ENCODE measurements at regions not wholly inside any gene's neighbourhood (a gene's known extent, or its start where the extent isn't known, plus 50 kb on each side); places are given as distances from the start of the nearest gene placed in this dataset.
"Not testable (repeated sequence)": the region's sequence is repeated elsewhere in the genome, so short reads cannot be mapped to it uniquely, and the experiment has no call there.

DNA sequence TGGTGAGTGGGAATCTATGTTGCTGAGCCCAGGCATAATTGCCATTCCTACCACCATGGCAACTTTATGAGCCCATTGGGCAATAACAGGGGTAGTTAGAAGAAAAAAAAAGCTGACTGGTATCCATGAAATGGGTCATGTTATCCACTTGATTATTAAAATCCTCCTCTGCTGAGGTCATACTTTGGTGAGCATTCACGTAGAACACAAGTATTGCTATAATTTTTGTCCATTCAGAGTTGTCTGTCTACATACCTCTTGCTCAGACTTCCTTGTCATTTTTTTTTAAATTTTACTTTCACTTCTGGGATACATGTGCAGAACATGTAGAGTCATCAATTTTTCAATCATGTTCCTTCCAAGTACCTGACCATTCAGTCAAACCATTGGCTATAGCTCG, 780.8 kb upstream of the ARRDC3 start:
- DNase-seq (ENCODE audit: low read depth) = no peak

DNA sequence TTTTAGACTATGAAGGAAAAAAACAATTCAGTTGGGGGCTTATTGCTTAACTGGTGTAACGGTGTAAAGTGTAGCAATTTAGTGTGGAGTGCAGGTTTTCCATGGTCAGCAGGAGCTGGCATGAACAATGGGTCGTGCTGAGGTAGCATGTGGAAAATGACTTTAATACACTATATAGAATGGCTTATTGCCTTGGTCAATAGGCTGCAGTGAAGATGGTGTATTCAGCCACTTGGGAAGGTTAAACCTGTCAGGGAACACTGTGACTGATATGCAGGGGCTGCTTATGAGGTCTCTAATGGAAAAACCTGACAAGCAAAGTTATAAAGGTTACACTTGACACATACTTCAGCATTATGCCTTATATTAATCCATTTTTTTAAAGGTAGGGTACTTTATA, 764.7 kb upstream of the ARRDC3 start:
- no peak for DNase-seq (ENCODE audit: low read depth)

DNA sequence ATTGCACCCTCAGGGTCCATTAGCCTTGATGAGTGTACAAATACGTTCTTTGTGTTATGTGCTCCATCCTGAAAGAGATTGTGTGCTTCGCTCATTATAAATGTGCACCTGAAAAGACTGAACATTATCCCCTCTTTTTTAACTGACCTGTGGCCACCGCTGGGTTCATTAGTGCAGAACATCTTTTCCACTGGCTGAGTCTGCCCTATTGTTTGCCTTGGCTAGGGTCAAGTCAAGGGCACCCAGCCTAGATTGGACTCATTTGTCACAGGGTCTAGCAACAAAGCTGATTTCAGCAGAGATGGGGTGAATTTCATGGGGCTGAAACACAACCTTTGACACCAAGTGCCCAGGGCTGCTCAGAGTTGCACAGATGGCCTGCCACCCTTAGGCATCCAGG, 764.1 kb upstream of the ARRDC3 start:
- no peak for DNase-seq (ENCODE audit: low read depth)

DNA sequence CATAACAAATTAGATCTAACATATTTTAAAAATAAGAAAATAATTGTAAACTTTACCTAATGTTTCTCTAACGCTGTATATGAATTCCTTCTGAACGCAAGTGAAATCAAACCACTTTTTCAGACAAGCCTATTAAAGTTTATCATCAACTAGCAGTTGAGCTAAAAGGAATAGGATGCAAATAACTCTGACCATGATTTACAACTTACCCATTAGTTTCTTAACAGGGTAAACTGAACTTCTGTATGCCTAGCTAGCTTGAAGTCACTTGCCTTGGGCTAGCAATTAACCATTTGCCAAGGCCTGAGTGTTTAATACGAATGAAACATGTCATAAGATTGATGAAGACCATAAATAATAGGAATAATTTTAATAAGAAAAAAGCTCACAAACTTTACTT, 762.7 kb upstream of the ARRDC3 start:
- no peak for DNase-seq (ENCODE audit: low read depth)

DNA sequence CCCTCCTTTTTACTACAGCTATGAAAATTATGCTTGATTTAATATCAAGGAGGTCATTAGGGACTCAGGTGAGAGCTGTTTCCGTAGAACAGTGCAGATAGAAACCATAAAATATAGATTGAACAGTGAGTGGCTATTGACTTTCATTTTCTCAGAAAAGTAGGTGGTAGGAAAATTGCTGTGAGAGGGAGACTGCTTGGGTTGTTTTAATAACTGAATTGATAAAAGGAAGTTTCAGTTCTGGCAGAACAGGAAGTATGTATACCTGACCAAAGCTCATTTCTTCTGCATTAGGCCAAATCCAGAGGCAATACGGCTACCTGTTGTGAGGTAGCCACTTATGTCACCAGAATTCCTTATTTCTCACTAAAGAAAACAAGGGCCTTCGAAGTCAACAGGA, 761.7 kb upstream of the ARRDC3 start:
- no peak for DNase-seq (ENCODE audit: low read depth)

DNA sequence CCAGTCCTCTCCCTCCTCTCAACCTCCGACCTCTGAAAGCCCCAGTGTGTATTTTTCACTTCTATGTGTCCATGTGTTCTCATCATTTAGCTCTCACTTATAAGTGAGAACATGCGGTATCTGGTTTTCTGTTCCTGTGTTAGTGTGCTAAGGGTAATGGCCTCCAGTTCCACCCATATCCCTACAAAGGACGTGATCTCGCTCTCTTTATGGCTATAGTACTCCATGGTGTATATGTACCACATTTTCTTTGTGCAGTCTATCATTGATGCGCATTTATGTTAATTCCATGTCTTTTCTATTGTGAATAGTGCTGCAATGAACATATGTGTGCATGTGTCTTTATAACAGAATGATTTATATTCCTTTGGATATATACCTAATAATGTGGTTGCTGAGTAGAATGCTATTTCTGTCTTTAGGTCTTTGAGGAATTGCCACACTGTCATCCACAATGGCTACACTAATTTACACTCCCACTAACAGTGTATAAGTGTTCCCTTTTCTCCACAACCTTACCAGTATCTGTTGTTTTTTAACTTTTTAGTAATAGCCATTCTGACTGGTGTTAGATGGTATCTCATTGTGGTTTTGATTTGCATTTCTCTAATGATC, 749.3 kb upstream of the ARRDC3 start:
- DNase-seq (ENCODE audit: low read depth) = not testable (repeated sequence)

DNA sequence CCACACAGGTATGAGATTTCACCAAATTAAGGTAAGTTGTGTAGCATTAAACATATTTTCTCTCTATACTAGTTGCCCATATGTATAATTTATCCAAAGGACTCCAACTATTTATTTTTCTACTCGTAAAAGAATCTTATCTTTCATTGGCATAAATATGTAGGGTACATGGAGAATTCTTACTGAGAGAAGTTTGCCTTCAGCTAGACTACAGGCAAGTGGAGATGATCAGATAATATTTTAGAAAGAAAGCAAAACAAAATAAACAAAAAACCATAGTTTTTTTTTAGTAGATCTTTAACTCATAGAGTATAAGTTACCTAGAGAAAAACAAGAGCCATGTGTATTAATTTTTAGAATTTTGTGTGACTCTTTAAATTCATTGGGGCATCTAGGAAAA, 743.1 kb upstream of the ARRDC3 start:
- no peak for DNase-seq (ENCODE audit: low read depth)

DNA sequence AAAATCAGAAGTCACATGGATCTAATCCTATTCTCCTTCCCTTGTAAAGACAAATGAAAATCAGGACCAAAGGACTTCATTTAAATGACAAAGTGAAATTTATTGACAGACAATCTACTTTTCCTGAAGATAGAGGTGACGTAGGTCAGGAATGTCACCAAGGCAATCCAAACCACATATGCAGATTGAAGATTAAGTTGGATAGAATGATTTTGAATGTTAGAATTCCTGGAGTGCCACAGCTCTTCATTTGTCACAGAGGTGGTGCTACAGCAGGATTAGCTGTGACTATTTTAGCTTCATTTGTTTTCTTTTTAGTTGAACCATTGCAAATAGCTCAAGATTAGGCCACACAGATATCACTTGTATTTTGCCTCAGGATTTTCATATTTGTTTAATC, 736.0 kb upstream of the ARRDC3 start:
- DNase-seq (ENCODE audit: low read depth) = no peak

DNA sequence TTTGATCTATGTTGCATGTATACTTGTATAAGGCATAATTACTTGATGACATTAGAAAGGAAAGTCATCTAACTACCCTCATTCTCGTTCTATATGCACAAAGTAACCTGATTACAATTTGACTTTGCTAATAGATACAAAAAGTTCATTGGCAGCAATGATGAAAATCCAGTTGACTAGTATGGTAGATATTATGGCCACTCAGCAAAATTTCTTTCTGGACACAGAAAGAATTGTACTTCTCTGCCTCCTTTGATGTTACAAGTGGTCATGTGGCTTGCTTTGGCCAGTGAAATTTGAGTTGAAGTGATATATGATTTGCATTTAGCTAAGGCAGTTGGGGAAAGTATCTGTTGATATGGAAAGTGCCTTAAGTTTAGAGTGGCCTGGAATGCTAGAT, 723.7 kb upstream of the ARRDC3 start:
- DNase-seq (ENCODE audit: low read depth) = no peak

DNA sequence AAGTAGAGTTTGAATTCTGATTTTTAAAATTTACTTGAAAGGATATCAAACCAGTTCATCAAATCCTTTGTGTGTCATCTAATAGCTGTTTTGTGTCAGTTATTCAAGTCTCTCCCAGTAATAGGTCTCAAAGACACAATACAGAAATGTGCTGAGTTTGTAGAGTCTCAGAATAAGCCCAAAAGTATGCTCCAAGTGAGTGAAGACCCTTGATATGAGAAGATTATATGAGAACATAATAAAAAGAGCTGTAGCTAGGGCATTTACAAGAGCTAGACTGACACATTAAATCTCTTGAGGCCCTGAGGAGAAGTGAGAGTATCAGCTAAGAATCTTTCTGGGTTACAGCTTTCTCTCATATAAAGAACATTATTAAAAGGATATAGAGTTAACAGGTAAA, 721.0 kb upstream of the ARRDC3 start:
- no peak for DNase-seq (ENCODE audit: low read depth)

DNA sequence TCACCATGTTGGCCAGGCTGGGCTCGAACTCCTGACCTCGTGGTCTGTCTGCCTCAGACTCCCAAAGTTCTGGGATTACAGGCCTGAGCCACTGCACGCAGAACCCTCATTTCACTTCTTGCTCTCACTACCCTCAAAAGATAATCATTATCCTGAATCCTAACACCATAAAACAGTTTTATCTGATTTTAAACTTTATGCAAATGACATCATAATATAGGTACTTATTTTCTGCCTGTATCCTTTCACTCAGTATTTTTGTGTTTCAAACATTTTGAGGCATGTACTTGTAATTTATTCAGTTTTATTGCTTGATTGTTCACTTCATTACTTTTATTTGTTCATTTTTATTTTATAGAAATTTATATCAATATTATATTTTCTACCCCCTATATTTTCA, 719.2 kb upstream of the ARRDC3 start:
- no peak for DNase-seq (ENCODE audit: low read depth)

DNA sequence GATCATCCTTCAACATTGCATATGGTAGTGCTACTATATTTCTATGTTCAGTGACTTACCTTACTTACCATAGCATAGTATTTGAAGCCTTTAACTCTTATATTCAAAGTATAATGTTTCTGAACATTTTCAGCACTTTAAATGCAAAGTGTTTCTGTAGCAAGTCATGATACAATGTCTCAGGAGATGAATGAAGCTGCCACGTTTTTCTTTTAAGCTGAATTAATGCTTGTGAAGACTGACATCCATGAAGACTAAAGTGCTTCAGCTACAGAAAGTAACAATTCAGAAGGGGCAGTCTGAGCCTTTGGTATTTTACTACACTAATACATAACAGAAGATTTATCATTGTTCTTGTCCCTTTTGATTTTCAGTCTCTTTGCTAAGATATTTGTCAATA, 709.1 kb upstream of the ARRDC3 start:
- DNase-seq (ENCODE audit: low read depth) = no peak

DNA sequence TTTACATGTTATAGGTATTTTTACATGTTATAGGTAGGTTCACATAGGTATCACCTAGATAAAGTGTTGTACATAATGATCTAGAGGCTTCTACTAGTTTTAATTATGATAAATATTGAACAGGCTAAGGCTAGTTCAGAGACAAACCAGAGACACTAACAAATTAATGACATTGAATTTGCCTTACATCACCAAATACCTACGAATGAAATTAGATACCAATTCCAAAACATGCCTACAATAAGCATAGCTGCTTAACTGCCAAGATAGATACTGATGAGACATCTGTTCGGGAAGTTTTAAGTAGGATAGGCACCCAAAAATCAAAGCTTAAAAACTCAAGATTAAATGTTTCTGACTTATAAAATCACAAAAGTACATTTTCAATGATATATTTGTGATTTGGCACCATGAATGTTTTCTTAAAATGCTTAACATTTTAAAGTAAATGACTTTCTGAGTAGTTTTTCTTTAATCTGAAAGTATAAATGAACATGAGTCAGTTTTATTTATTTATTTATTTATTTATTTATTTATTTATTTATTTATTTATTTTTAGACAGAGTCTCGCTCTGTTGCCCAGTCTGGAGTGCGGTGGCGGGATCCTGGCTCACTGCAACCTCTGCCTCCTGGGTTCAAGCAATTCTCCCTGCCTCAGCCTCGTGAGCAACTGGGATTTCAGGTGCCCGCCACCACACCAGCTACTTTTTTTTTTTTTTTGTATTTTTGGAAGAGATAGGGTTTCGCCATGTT, 703.1 kb upstream of the ARRDC3 start:
- DNase-seq (ENCODE audit: low read depth) = no peak

DNA sequence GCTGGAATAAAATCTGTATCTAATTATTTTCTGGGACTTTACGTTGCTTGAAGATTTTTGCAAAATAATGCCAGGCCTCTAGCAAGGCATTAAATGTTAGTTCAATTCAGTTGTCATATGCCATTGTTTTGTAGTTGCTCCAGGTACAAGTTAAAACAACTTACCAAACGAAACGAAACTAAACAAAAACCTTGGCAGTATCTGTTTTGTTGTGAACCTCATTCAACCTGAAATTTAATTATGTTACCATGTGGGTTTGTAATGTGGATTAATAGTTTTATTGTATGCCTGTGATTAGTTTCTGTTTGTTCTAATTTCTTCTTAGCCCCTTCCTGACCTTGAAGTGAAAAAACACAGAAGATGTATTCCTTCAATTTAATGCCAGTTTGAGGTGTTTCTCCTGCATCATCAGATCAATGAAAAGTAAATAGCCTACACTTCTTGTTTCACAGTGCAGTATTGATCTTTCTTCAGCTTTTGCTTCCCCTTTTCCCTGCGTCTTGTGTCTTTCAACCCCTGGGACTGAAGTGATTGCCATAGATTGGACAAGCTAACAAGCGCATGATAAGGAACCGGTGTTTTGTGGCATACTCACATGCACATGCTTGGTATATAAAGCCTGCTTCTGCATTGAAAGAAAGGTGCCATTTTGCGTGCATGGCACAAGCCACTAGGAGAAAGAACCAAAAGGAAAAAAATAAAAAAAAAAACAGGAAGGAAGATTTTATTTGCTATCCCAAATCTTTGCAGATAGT, 699.0 kb upstream of the ARRDC3 start:
- DNase-seq (ENCODE audit: low read depth) = no peak

DNA sequence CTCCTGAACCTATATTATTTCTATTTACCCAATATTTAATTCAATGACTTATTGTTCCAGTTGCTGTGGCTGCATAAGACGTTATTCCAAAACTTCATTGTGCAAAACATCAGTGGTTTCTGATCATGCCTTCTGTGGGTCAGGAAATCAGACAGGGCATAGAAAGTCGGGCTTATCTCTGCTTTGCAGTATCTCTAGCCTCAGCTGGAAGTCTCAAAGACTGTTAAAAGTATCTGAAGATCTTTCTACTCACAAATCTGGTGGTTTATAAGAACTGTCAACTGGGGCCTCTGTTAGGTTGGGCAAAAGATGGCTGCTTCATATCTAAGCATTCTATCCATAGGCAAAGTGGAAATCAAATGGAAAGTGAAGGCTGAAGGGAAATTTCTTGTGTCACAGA, 687.7 kb upstream of the ARRDC3 start:
- no peak for DNase-seq (ENCODE audit: low read depth)

DNA sequence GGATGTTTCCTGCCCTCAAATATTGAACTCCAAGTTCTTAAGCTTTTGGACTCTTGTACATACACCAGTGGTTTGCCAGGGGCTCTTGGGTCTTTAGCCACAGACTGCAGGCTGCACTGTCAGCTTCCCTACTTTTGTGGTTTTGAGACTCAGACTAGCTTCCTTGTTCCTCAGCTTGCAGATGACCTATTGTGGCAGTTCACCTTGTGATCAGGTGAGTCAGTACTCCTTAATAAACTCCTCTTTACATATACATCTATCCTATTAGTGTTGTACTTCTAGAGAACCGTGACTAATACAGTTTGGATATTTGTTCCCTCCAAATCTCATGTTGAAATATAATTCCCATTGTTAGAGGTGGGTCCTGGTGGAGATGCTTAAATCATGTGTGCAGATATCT, 681.9 kb upstream of the ARRDC3 start:
- no peak for DNase-seq (ENCODE audit: low read depth)

DNA sequence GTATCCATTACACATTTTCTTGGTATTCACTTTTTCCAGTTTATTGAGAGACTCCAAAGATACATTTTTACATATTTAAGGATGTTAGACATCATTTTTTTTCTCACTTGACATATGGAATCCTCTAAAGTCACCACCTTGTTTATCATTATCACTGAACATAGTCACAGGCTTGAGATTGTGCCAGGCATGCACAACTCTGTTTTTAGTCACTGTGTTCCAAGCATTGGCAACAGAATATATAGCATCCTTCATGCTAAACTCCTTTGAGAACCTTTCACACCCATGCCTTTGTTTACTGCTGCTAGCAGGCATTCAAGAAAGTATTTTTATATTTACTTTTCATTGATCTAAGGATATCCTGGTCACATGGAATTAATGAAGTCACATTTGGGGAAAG, 668.6 kb upstream of the ARRDC3 start:
- DNase-seq (ENCODE audit: low read depth) = no peak

DNA sequence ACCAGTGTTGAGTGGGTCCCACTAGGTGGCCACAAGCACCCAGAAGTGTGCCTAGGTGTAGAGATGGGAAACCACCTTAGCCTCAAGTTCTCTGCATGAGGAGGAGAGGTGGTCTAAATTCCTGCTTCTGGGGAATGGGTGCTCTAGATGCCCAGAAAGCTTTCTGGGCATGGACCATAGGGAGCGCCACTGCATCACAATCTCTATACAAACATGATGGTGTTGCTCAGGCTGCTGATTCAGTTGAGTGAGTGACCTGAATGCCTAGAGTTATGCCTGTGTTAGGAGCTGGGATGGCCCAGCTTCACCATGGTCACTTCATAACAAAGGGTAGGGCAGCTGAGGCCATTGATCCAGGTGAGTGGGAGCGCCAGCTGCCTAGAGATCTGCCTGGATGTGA, 667.9 kb upstream of the ARRDC3 start:
- DNase-seq (ENCODE audit: low read depth) = no peak

DNA sequence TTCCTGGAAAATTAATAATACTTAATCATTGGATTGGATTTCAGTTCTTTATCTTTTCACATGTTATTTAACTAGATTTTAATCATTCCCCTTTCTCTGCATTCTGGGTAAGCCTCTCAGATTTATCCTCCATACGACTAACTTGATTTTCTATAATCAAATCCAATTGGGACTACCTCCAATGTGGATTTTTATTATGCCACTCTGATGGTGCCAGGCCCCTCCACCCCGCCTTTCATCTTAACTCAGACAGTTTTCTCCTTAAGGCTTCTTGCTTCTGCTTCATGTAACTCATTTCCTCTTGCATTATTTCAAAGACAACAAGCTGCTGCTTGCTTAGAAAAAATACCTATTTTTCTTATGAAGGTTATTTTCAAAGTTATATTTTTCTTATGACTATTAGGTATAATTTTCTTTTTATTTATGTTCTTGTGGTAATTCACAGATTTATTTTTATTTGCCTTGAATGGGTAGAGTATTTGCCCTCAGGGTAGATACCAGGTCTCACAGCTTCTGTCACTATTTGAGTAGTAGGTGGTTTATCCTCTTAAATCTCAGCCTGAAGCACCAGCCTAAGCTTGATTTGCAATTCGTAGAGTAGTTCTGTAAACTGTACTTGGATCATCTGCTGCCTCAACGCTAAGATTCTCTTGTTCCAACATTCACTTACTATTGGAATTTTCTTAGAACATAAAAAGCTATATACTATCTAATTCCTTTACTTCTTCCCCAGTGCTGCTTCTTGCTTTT, 659.0 kb upstream of the ARRDC3 start:
- DNase-seq (ENCODE audit: low read depth) = no peak

DNA sequence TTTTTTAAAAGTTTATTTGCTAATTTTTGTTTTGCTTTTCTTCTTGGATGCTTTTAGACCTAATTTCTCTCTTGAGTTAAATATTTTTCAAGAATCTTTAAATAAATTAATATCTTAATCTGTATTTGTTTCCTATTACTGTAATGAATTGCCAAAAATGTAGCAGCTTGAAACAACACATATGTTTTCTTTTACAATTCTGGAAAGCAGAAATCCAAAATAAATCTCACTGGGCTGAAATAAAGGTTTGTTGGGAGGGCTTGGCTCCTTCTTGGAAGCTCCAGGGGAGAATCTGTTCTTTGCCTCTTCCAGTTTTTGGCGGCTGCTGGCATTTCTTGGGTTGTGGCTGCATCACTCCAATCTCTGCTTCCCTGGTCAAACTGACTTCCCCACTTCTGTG, 658.1 kb upstream of the ARRDC3 start:
- DNase-seq (ENCODE audit: low read depth) = no peak

DNA sequence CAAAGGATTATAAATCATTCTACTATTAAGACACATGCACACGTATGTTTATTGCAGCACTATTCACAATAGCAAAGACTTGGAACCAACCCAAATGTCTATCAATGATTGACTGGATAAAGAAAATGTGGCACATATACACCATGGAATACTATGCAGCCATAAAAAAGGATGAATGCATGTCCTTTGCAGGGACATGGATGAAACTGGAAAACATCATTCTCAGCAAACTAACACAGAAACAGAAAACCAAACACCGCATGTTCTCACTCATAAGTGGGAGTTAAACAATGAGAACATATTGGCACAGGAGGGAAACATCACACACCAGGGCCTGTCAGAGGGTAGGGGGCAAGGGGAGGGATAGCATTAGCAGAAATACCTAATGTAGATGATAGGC, 646.7 kb upstream of the ARRDC3 start:
- not testable (repeated sequence) for DNase-seq (ENCODE audit: low read depth)

DNA sequence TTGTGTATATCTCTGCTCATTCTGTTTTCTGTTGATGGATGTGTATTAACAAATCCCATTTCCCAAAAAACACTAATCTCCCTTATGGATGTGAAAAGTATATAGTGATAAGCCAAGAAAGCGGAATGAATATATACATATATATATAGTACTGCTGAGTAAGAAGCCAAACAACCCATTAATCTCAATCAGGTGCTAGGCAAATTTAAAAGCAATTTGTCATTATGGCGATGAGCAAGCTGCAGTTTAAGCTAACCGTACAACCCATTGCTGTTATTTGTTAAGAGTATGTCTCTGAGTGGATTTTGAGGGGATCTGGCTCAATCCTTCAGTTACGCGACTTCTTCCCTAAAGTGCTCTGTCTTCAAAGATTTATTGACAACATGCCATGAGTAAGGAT, 640.4 kb upstream of the ARRDC3 start:
- DNase-seq (ENCODE audit: low read depth) = no peak

DNA sequence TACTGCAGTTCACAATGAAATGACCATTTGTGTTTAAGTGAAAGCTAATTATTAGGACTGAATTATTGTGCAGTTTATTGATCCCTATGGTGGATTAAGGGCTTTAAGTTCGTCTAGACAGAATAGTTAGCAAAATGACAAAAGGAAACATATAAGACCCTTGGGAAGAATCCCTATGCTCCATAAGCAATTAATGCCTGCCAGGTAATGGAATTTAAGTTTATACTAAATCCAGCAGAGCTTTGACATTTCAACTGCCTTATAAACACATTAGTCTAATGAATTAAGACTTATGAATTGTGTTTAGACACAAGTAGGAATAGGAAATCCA, 640.0 kb upstream of the ARRDC3 start:
- DNase-seq (ENCODE audit: low read depth) = no peak

Data from HS-27A (cell line).